HG03196 (cell line): ENCODE measurements at regions not wholly inside any gene's neighbourhood (a gene's known extent, or its start where the extent isn't known, plus 50 kb on each side); places are given as distances from the start of the nearest gene placed in this dataset.

ENCODE experiments used
- ATAC-seq: cut with Tn5 transposase; IDR thresholded peaks from one replicate; pipeline ENCODE4 v1.9.1; 2021; ENCODE audit not compliant: unreplicated experiment

GRCh38 chr10:75294866-75295701 is 59.3 kb upstream of the COMTD1 start:
- ATAC-seq = peak; percentile 66

GRCh38 chr10:75294518-75294865 is 58.7 kb upstream of the COMTD1 start:
- no peak for ATAC-seq

GRCh38 chr10:75294031-75294437 is 58.3 kb upstream of the COMTD1 start:
- no peak for ATAC-seq

- no peak for ATAC-seq
Observed at GRCh38 chr10:75293446-75293820, 57.7 kb upstream of the COMTD1 start.

GRCh38 chr10:75292794-75293445 is 57.2 kb upstream of the COMTD1 start:
- ATAC-seq = no peak

GRCh38 chr10:75291805-75292204 is 56.0 kb upstream of the COMTD1 start:
- ATAC-seq = no peak

GRCh38 chr10:75288140-75288711 is 52.5 kb upstream of the COMTD1 start:
- no peak for ATAC-seq

GRCh38 chr10:75287697-75288096 is 51.9 kb upstream of the COMTD1 start:
- ATAC-seq = no peak

GRCh38 chr10:75286901-75287300 is 51.1 kb upstream of the COMTD1 start:
- no peak for ATAC-seq
